ENCODE measurements at regions not wholly inside any gene's neighbourhood (a gene's known extent, or its start where the extent isn't known, plus 50 kb on each side); places are given as distances from the start of the nearest gene placed in this dataset.

DNA sequence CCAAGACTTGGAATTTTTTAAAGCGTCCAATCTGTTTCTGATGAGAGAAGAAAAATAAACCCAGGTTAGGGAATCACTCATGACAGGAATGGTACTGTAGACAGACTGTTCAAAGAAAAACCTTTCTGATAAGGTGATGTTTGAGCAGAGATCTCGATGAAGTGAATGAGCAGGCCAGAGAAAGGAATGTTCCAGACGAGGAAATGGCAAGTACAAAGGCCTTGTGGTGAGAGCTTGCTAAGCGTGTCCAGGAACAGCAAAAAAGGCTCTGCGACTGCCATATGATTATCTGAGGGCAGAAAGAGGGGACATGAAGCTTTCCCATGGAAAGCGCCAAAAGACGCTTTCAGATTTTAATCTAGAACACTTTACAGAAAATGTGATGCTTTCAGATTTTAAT lies 458.4 kb upstream of the SOX5 start:
- Histone ChIP-seq H3K4me3 (ENCODE audit: low read length in 3 of 3) (no peak overlapping the region), H3K27ac (ENCODE audit: low read depth in 2 of 2, low read length in 2 of 2) (no peak overlapping the region), H3K36me3 (ENCODE audit: control insufficient read depth in 2 of 3, insufficient read depth in 3 of 3, low read length in 3 of 3) (no peaks in the 10 kb centered on the region), H3K27me3 (ENCODE audit: control insufficient read depth, insufficient read depth, low read length) (no peaks in the 10 kb centered on the region), H3K9me3 (ENCODE audit: control insufficient read depth in 2 of 3, insufficient read depth in 1 of 3, low read length in 3 of 3) (no peaks in the 10 kb centered on the region), H3K4me1 (ENCODE audit: control insufficient read depth in 2 of 3, insufficient read depth in 2 of 3, low read depth in 1 of 3, low read length in 3 of 3) (no peaks in the 10 kb centered on the region), H3K9ac (ENCODE audit: low read length in 3 of 3) (no peak overlapping the region)
- TF ChIP-seq, protein P1, sequence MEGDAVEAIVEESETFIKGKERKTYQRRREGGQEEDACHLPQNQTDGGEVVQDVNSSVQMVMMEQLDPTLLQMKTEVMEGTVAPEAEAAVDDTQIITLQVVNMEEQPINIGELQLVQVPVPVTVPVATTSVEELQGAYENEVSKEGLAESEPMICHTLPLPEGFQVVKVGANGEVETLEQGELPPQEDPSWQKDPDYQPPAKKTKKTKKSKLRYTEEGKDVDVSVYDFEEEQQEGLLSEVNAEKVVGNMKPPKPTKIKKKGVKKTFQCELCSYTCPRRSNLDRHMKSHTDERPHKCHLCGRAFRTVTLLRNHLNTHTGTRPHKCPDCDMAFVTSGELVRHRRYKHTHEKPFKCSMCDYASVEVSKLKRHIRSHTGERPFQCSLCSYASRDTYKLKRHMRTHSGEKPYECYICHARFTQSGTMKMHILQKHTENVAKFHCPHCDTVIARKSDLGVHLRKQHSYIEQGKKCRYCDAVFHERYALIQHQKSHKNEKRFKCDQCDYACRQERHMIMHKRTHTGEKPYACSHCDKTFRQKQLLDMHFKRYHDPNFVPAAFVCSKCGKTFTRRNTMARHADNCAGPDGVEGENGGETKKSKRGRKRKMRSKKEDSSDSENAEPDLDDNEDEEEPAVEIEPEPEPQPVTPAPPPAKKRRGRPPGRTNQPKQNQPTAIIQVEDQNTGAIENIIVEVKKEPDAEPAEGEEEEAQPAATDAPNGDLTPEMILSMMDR (IDR thresholded peaks at IDR 0.05; ENCODE audit: borderline replicate concordance, extremely low read depth, insufficient read depth), result no peak
- DNase-seq (no peak), FAIRE-seq (no peak)
- intact Hi-C loops (cut with DNase I), result no loop called here

GRCh38 chr12:24404086-24404815 lies 454.8 kb upstream of the SOX5 start:
- Histone ChIP-seq H3K9ac (ENCODE audit: low read length in 3 of 3) (no peak overlapping the region), H3K36me3 (ENCODE audit: control insufficient read depth in 2 of 3, insufficient read depth in 3 of 3, low read length in 3 of 3) (no peaks in the 10 kb centered on the region), H3K27ac (ENCODE audit: low read depth in 2 of 2, low read length in 2 of 2) (no peak overlapping the region), H3K4me3 (ENCODE audit: low read length in 3 of 3) (no peak overlapping the region), H3K27me3 (ENCODE audit: control insufficient read depth, insufficient read depth, low read length) (no peaks in the 10 kb centered on the region), H3K9me3 (ENCODE audit: control insufficient read depth in 2 of 3, insufficient read depth in 1 of 3, low read length in 3 of 3) (no peaks in the 10 kb centered on the region), H3K4me1 (ENCODE audit: control insufficient read depth in 2 of 3, insufficient read depth in 2 of 3, low read depth in 1 of 3, low read length in 3 of 3) (no peaks in the 10 kb centered on the region)
- intact Hi-C loops (cut with DNase I), result no loop called here
- TF ChIP-seq, protein P1 (IDR thresholded peaks at IDR 0.05; ENCODE audit: borderline replicate concordance, extremely low read depth, insufficient read depth), result no peak
- DNase-seq (no peak), FAIRE-seq (no peak)

GRCh38 chr12:24400533-24400932 lies 451.1 kb upstream of the SOX5 start:
- H3K9ac ChIP-seq (ENCODE audit: low read length in 3 of 3), result no peak overlapping the region
- TF ChIP-seq, protein P1 (IDR thresholded peaks at IDR 0.05; ENCODE audit: borderline replicate concordance, extremely low read depth, insufficient read depth), result no peak
- FAIRE-seq (no peak), DNase-seq (no peak)
- H3K4me3 ChIP-seq (ENCODE audit: low read length in 3 of 3), result no peak overlapping the region
- no peak overlapping the region for H3K27ac ChIP-seq (ENCODE audit: low read depth in 2 of 2, low read length in 2 of 2)
- intact Hi-C loops (cut with DNase I), result no loop called here
- H3K27me3 ChIP-seq (ENCODE audit: control insufficient read depth, insufficient read depth, low read length), result no peaks in the 10 kb centered on the region
- H3K36me3 ChIP-seq (ENCODE audit: control insufficient read depth in 2 of 3, insufficient read depth in 3 of 3, low read length in 3 of 3), result no peaks in the 10 kb centered on the region
- no peaks in the 10 kb centered on the region for H3K4me1 ChIP-seq (ENCODE audit: control insufficient read depth in 2 of 3, insufficient read depth in 2 of 3, low read depth in 1 of 3, low read length in 3 of 3)
- no peaks in the 10 kb centered on the region for H3K9me3 ChIP-seq (ENCODE audit: control insufficient read depth in 2 of 3, insufficient read depth in 1 of 3, low read length in 3 of 3)

DNA sequence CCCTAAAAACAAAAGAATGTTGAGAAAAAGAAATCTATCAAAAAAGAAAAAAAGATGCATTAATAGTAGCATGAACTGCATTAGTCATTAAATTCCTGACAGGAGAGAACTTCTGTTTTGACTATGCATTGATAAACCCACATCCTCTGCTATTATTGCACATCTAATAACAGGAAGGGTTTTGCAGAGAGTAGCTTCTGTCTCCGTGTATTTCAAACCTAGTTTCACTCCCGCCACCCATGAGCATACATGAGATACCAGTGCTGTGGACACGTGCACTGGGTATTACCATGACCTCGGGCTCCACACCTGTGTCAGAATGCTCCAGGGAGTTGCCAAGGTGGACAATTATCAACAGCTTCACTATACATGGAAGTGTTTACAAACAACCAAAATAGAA lies 449.1 kb upstream of the SOX5 start:
- Histone ChIP-seq H3K4me3 (ENCODE audit: low read length in 3 of 3) (no peak overlapping the region), H3K27ac (ENCODE audit: low read depth in 2 of 2, low read length in 2 of 2) (no peak overlapping the region), H3K27me3 (ENCODE audit: control insufficient read depth, insufficient read depth, low read length) (no peaks in the 10 kb centered on the region), H3K9ac (ENCODE audit: low read length in 3 of 3) (no peak overlapping the region), H3K36me3 (ENCODE audit: control insufficient read depth in 2 of 3, insufficient read depth in 3 of 3, low read length in 3 of 3) (no peaks in the 10 kb centered on the region), H3K9me3 (ENCODE audit: control insufficient read depth in 2 of 3, insufficient read depth in 1 of 3, low read length in 3 of 3) (no peaks in the 10 kb centered on the region), H3K4me1 (ENCODE audit: control insufficient read depth in 2 of 3, insufficient read depth in 2 of 3, low read depth in 1 of 3, low read length in 3 of 3) (no peaks in the 10 kb centered on the region)
- intact Hi-C loops (cut with DNase I), result no loop called here
- TF ChIP-seq, protein P1 (IDR thresholded peaks at IDR 0.05; ENCODE audit: borderline replicate concordance, extremely low read depth, insufficient read depth), result no peak
- FAIRE-seq (no peak), DNase-seq (no peak)

All from kidney (tissue), 13 donors.